ENCODE measurements at regions not wholly inside any gene's neighbourhood (a gene's known extent, or its start where the extent isn't known, plus 50 kb on each side); places are given as distances from the start of the nearest gene placed in this dataset.

DNA sequence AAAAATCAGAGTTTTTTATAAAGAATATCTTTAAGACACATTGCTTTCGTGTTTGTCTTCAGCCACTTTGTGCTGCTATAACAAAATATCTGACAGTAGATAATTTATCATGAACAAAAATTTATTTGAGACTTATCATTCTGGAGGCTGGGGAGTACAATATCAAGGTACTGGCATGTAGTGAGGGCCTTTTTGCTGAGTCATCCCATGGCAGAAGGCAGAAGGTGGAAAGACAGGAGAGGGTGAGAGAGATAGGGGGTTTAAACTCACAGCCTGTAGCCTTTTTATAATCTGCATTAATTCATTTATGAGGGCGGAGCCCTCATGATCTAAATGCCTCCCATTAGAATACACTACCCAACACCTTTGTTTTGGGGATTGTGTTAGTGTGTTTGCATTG lies 431.2 kb upstream of the FAM47C start:
- Mint-ChIP-seq H3K27me3 (no peaks in the 10 kb centered on the region), H3K27ac (no peak overlapping the region), H3K4me3 (no peak overlapping the region), H3K4me1 (no peaks in the 10 kb centered on the region), H3K36me3 (no peaks in the 10 kb centered on the region), H3K9me3 (peaks cover 0 to 2% (median 0%) of the 10 kb centered on the region in 7 donors)
- Histone ChIP-seq H3K4me3 (ENCODE audit: low read depth, low read length) (no peak overlapping the region), H3K27ac (ENCODE audit: insufficient read depth, low read length, poor library complexity, severe bottlenecking) (no peak overlapping the region), H3K27me3 (ENCODE audit: control insufficient read depth, insufficient read depth, low read length) (no peaks in the 10 kb centered on the region), H3K4me1 (ENCODE audit: control insufficient read depth, insufficient read depth, low read length, poor library complexity, severe bottlenecking) (no peaks in the 10 kb centered on the region), H3K9me3 (ENCODE audit: control insufficient read depth in 2 of 2, low read length in 2 of 2) (peaks cover 0 to 1% of the 10 kb centered on the region in 2 experiments), H3K36me3 (ENCODE audit: control insufficient read depth, insufficient read depth, low read length) (no peaks in the 10 kb centered on the region)
- no peak for ATAC-seq (ENCODE audit: low read depth in 2 of 2)
- DNase-seq, result no peak

DNA sequence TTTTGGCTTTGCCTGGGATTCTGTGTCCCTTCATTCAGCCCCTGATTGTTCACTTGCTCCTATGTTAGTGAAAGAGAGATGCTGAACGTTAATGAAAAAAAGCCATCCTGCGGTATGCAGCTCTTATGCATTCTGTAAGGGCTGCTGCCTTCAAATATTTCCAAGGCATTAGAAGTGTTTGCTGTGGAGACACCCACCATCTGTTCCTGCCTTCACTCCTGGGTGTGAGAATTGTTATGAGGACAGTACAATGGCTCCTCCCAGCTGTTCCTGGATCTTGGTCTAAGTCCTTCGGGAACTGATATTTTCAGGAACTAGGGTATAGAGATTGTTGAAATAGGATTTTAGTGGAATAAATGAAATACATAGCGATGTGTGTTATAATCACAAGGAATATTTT lies 427.1 kb upstream of the FAM47C start:
- no peak overlapping the region for H3K4me3 Mint-ChIP-seq
- DNase-seq (no peak), ATAC-seq (ENCODE audit: low read depth in 2 of 2) (no peak)
- Histone ChIP-seq H3K4me3 (ENCODE audit: low read depth, low read length) (no peak overlapping the region), H3K27ac (ENCODE audit: insufficient read depth, low read length, poor library complexity, severe bottlenecking) (no peak overlapping the region), H3K9me3 (ENCODE audit: control insufficient read depth in 2 of 2, low read length in 2 of 2) (peaks cover 0 to 1% of the 10 kb centered on the region in 2 experiments), H3K27me3 (ENCODE audit: control insufficient read depth, insufficient read depth, low read length) (no peaks in the 10 kb centered on the region), H3K36me3 (ENCODE audit: control insufficient read depth, insufficient read depth, low read length) (no peaks in the 10 kb centered on the region), H3K4me1 (ENCODE audit: control insufficient read depth, insufficient read depth, low read length, poor library complexity, severe bottlenecking) (no peaks in the 10 kb centered on the region)
- H3K4me1 Mint-ChIP-seq, result no peaks in the 10 kb centered on the region
- no peak overlapping the region for H3K27ac Mint-ChIP-seq
- no peaks in the 10 kb centered on the region for H3K27me3 Mint-ChIP-seq
- no peaks in the 10 kb centered on the region for H3K36me3 Mint-ChIP-seq
- peaks cover 0 to 2% (median 0%) of the 10 kb centered on the region in 7 donors for H3K9me3 Mint-ChIP-seq

DNA sequence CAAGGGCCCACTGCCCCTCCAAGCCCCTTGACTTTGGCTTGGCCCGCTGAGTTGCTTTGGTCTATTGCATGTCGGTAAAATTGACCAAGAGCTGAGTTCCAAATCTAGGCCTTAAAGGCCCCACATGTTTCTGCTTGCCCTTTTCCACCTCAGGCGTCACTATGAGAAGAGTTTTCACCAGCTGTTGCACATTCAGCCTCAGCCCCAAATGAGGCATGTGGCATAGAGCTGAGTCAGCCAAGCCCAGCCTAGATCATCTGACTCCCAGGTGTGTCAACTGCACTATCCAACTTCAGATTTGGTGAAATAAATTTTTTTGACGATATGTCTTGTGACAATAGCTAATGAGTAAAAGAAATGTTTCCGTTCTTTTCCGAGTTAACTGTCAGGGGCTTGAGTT lies 424.5 kb upstream of the FAM47C start:
- H3K36me3 ChIP-seq (ENCODE audit: control insufficient read depth, insufficient read depth, low read length), result no peaks in the 10 kb centered on the region
- no peak for DNase-seq
- Mint-ChIP-seq H3K27me3 (no peaks in the 10 kb centered on the region), H3K4me1 (no peaks in the 10 kb centered on the region), H3K36me3 (no peaks in the 10 kb centered on the region), H3K9me3 (peaks cover 0 to 2% (median 0%) of the 10 kb centered on the region in 7 donors), H3K27ac (no peak overlapping the region), H3K4me3 (no peak overlapping the region)
- ATAC-seq (ENCODE audit: low read depth in 2 of 2), result no peak
- no peaks in the 10 kb centered on the region for H3K27me3 ChIP-seq (ENCODE audit: control insufficient read depth, insufficient read depth, low read length)
- peaks cover 0 to 1% of the 10 kb centered on the region in 2 experiments for H3K9me3 ChIP-seq (ENCODE audit: control insufficient read depth in 2 of 2, low read length in 2 of 2)
- no peaks in the 10 kb centered on the region for H3K4me1 ChIP-seq (ENCODE audit: control insufficient read depth, insufficient read depth, low read length, poor library complexity, severe bottlenecking)
- H3K4me3 ChIP-seq (ENCODE audit: low read depth, low read length), result no peak overlapping the region
- no peak overlapping the region for H3K27ac ChIP-seq (ENCODE audit: insufficient read depth, low read length, poor library complexity, severe bottlenecking)

DNA sequence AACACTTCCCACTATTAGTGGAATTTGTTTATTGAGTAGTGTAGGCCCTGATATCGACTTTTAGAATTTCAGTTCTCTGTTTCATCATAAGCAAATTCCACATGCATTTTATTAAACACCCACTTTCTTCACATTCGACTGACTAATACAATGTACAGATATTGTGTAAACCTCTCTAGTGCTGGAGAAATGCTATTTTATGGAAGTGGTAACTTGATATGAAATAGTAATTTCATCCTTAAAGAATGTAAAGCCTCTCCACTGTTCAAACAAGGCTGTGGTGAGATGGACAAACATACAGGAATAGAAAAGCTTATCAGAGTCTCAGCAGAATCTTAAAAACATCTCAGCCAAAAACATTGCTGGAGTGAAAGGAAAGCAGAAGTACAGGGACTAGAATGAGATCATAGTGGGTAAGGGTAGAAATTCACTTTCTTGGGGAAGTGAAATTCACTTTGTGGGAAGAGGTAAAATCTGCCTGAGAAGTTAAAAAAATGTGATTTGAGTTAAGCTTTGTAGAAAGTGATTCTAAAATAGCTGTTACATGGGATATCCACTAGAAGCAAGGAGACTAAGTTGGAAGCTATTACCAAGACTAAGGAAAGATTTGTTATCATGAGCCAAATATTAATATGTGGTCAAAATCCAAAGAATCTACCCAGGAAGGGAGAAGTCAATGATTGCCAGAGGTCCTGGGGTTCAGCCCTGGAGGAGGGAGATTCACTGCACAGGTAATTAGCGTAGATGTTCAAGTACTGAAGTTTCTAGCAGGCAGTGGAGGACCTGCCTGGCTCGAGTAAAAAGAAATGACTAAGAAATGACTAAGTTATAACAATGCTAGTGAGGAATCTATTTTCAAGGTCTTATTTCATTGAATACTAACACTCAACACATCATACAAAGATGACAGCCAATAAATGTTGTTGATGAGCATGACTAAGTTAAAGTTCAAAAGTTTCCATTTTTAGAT lies 398.3 kb upstream of the FAM47C start:
- H3K4me1 ChIP-seq (ENCODE audit: control insufficient read depth, insufficient read depth, low read length, poor library complexity, severe bottlenecking), result no peaks in the 10 kb centered on the region
- Mint-ChIP-seq H3K4me3 (no peak overlapping the region), H3K36me3 (no peaks in the 10 kb centered on the region)

DNA sequence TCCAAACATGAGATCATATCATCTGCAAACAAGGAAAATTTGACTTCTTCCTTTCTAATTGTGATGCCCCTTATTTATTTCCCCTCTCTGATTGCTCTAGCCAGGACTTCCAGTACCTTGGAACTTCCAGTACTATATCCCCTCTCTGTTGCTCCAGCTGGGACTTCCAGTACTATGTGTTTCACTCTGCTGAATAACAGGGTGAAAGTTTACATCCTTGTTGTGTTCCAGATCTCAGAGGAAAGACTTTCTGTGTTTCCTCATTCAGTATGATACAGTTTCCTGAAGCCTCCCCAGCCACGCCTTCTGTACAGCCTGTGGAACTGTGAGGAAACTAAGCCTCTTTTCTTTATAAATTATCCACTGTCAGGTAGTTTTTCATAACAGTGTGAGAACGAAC lies 381.3 kb upstream of the FAM47C start:
- H3K27me3 Mint-ChIP-seq, result no peaks in the 10 kb centered on the region
- H3K36me3 Mint-ChIP-seq, result no peaks in the 10 kb centered on the region
- Histone ChIP-seq H3K27me3 (ENCODE audit: control insufficient read depth, insufficient read depth, low read length) (no peaks in the 10 kb centered on the region), H3K36me3 (ENCODE audit: control insufficient read depth, insufficient read depth, low read length) (no peaks in the 10 kb centered on the region), H3K9me3 (ENCODE audit: control insufficient read depth in 2 of 2, low read length in 2 of 2) (no peaks in the 10 kb centered on the region), H3K4me3 (ENCODE audit: low read depth, low read length) (no peak overlapping the region), H3K27ac (ENCODE audit: insufficient read depth, low read length, poor library complexity, severe bottlenecking) (no peak overlapping the region), H3K4me1 (ENCODE audit: control insufficient read depth, insufficient read depth, low read length, poor library complexity, severe bottlenecking) (no peaks in the 10 kb centered on the region)
- H3K9me3 Mint-ChIP-seq, result peaks cover 0 to 7% (median 1%) of the 10 kb centered on the region in 7 donors
- H3K27ac Mint-ChIP-seq, result no peak overlapping the region
- DNase-seq (no peak), ATAC-seq (ENCODE audit: low read depth in 2 of 2) (no peak)
- no peak overlapping the region for H3K4me3 Mint-ChIP-seq
- H3K4me1 Mint-ChIP-seq, result no peaks in the 10 kb centered on the region

More for the DNA sequence above, 398.3 kb upstream of the FAM47C start:
- Histone ChIP-seq H3K36me3 (ENCODE audit: control insufficient read depth, insufficient read depth, low read length) (no peaks in the 10 kb centered on the region), H3K9me3 (ENCODE audit: control insufficient read depth in 2 of 2, low read length in 2 of 2) (no peaks in the 10 kb centered on the region), H3K4me3 (ENCODE audit: low read depth, low read length) (no peak overlapping the region), H3K27ac (ENCODE audit: insufficient read depth, low read length, poor library complexity, severe bottlenecking) (no peak overlapping the region), H3K27me3 (ENCODE audit: control insufficient read depth, insufficient read depth, low read length) (no peaks in the 10 kb centered on the region)
- no peak overlapping the region for H3K27ac Mint-ChIP-seq
- H3K27me3 Mint-ChIP-seq, result peaks cover 4% of the 10 kb centered on the region
- no peaks in the 10 kb centered on the region for H3K4me1 Mint-ChIP-seq
- H3K9me3 Mint-ChIP-seq, result peaks cover 0 to 8% (median 5%) of the 10 kb centered on the region in 7 donors
- no peak for ATAC-seq (ENCODE audit: low read depth in 2 of 2)
- DNase-seq, result no peak

DNA sequence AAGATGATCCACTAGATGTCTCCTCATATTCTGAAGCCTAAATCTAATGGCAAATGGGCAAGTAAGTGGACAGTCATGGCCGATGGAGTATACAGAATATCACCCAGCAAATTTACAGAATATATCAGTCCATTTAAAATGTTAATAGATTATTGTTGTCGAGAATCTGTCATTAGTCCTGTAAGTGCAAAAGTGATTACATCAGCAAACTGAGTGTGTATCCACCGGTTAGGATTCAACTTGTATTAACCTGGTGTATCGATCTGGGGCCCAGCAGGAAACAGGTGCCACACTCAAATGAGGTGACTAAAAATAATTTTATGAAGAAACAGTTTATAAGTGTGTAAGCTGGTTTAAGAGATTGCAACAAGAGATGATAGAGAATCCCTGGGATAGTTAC lies 367.9 kb upstream of the FAM47C start:
- Mint-ChIP-seq H3K27ac (no peak overlapping the region), H3K4me1 (no peaks in the 10 kb centered on the region), H3K27me3 (no peaks in the 10 kb centered on the region), H3K36me3 (no peaks in the 10 kb centered on the region), H3K9me3 (peaks cover 0 to 2% (median 0%) of the 10 kb centered on the region in 7 donors), H3K4me3 (no peak overlapping the region)
- ATAC-seq (ENCODE audit: low read depth in 2 of 2), result no peak
- no peak overlapping the region for H3K27ac ChIP-seq (ENCODE audit: insufficient read depth, low read length, poor library complexity, severe bottlenecking)
- no peak for DNase-seq
- no peak overlapping the region for H3K4me3 ChIP-seq (ENCODE audit: low read depth, low read length)
- H3K36me3 ChIP-seq (ENCODE audit: control insufficient read depth, insufficient read depth, low read length), result no peaks in the 10 kb centered on the region
- no peaks in the 10 kb centered on the region for H3K9me3 ChIP-seq (ENCODE audit: control insufficient read depth in 2 of 2, low read length in 2 of 2)
- H3K4me1 ChIP-seq (ENCODE audit: control insufficient read depth, insufficient read depth, low read length, poor library complexity, severe bottlenecking), result no peaks in the 10 kb centered on the region
- H3K27me3 ChIP-seq (ENCODE audit: control insufficient read depth, insufficient read depth, low read length), result no peaks in the 10 kb centered on the region

DNA sequence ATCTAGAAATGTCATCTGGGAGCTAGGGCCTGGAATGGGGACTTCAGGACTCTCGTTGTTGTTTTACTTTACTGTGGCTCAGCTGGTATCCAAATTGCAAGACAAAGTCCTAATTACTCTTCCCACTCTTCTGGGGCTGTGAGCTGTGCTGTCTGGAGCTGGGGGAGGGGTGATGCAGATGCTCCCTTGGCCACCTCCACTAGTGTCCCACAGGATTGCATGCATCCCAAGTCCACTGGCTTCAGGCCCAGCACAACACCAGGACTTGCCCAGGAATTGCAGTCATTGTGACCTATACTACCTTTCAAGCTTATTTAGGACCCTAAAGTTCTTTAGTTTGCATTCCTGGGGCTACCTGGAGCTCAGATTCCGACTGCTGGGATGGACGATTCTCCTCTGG lies 366.1 kb upstream of the FAM47C start:
- Mint-ChIP-seq H3K4me3 (no peak overlapping the region), H3K4me1 (no peaks in the 10 kb centered on the region), H3K36me3 (no peaks in the 10 kb centered on the region), H3K27ac (no peak overlapping the region), H3K9me3 (peaks cover 0 to 4% (median 0%) of the 10 kb centered on the region in 7 donors), H3K27me3 (no peaks in the 10 kb centered on the region)
- no peaks in the 10 kb centered on the region for H3K9me3 ChIP-seq (ENCODE audit: control insufficient read depth in 2 of 2, low read length in 2 of 2)
- H3K27ac ChIP-seq (ENCODE audit: insufficient read depth, low read length, poor library complexity, severe bottlenecking), result no peak overlapping the region
- ATAC-seq (ENCODE audit: low read depth in 2 of 2) (no peak), DNase-seq (no peak)
- H3K4me3 ChIP-seq (ENCODE audit: low read depth, low read length), result no peak overlapping the region
- H3K36me3 ChIP-seq (ENCODE audit: control insufficient read depth, insufficient read depth, low read length), result no peaks in the 10 kb centered on the region
- no peaks in the 10 kb centered on the region for H3K4me1 ChIP-seq (ENCODE audit: control insufficient read depth, insufficient read depth, low read length, poor library complexity, severe bottlenecking)
- H3K27me3 ChIP-seq (ENCODE audit: control insufficient read depth, insufficient read depth, low read length), result no peaks in the 10 kb centered on the region

DNA sequence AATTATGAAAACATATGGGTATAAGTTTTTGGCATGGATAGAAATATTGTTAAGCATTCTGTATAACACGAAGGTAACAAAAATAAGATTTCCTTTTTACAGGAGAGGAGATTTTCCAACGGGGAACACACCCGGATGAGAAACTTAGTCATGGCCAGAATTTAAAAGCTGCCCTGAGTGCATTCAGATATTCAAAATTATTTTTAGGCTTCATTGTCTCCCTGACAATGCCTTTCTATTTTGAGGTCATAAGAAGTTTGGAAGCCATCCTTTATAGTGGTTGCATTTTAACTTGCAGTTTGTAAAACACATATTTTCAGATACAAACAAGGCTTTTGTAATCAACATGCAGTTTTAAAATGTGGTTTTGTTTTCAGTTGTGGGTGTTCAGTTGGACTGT lies 357.5 kb upstream of the FAM47C start:
- Mint-ChIP-seq H3K36me3 (no peaks in the 10 kb centered on the region), H3K4me1 (no peaks in the 10 kb centered on the region), H3K27ac (no peak overlapping the region), H3K27me3 (no peaks in the 10 kb centered on the region), H3K9me3 (peaks cover 0 to 7% (median 0%) of the 10 kb centered on the region in 7 donors), H3K4me3 (no peak overlapping the region)
- no peaks in the 10 kb centered on the region for H3K36me3 ChIP-seq (ENCODE audit: control insufficient read depth, insufficient read depth, low read length)
- H3K4me1 ChIP-seq (ENCODE audit: control insufficient read depth, insufficient read depth, low read length, poor library complexity, severe bottlenecking), result no peaks in the 10 kb centered on the region
- no peak overlapping the region for H3K27ac ChIP-seq (ENCODE audit: insufficient read depth, low read length, poor library complexity, severe bottlenecking)
- ATAC-seq (ENCODE audit: low read depth in 2 of 2), result no peak
- no peaks in the 10 kb centered on the region for H3K27me3 ChIP-seq (ENCODE audit: control insufficient read depth, insufficient read depth, low read length)
- DNase-seq, result no peak
- H3K4me3 ChIP-seq (ENCODE audit: low read depth, low read length), result no peak overlapping the region
- no peaks in the 10 kb centered on the region for H3K9me3 ChIP-seq (ENCODE audit: control insufficient read depth in 2 of 2, low read length in 2 of 2)
